ENCODE measurements at regions not wholly inside any gene's neighbourhood (a gene's known extent, or its start where the extent isn't known, plus 50 kb on each side); places are given as distances from the start of the nearest gene placed in this dataset.

- no peak for DNase-seq
Measured at GRCh38 chr22:27205492-27206373, 548.3 kb downstream of the MIAT start.

GRCh38 chr22:27206374-27207133 is 549.2 kb downstream of the MIAT start:
- no peak for DNase-seq

- DNase-seq = no peak
Measured at GRCh38 chr22:27207266-27207665, 549.9 kb downstream of the MIAT start.

- peak; percentile 50 for DNase-seq
Measured at GRCh38 chr22:27207907-27208306, 550.5 kb downstream of the MIAT start.

GRCh38 chr22:27210111-27210730 is 552.8 kb downstream of the MIAT start:
- no peak for DNase-seq

- DNase-seq = peak; percentile 59
Measured at GRCh38 chr22:27212102-27212501, 554.7 kb downstream of the MIAT start.

GRCh38 chr22:27212617-27213177 is 555.3 kb downstream of the MIAT start:
- peak; percentile 100 for DNase-seq

- no peak for DNase-seq
Measured at GRCh38 chr22:27213294-27213693, 555.9 kb downstream of the MIAT start.

GRCh38 chr22:27213766-27214581 is 556.6 kb downstream of the MIAT start:
- peak; percentile 69 for DNase-seq

- no peak for DNase-seq
Measured at GRCh38 chr22:27214691-27215090, 557.3 kb downstream of the MIAT start.

GRCh38 chr22:27215871-27216270 is 558.5 kb downstream of the MIAT start:
- no peak for DNase-seq

GRCh38 chr22:27216444-27216843 is 559.1 kb downstream of the MIAT start:
- DNase-seq = no peak

GRCh38 chr22:27217154-27217553 is 559.8 kb downstream of the MIAT start:
- no peak for DNase-seq

GRCh38 chr22:27218012-27218920 is 560.9 kb downstream of the MIAT start:
- DNase-seq = peak; percentile 88

- no peak for DNase-seq
Measured at GRCh38 chr22:27219036-27219435, 561.6 kb downstream of the MIAT start.

- DNase-seq = no peak
Measured at GRCh38 chr22:27220339-27220738, 563.0 kb downstream of the MIAT start.

- DNase-seq = no peak
Measured at GRCh38 chr22:27222178-27222577, 564.8 kb downstream of the MIAT start.

GRCh38 chr22:27223317-27224177 is 566.2 kb downstream of the MIAT start:
- no peak for DNase-seq
